Activated naive CD4-positive, alpha-beta T cell treated with anti-CD3 and anti-CD28 coated beads for 36 hours (primary cell): ENCODE measurements at regions not wholly inside any gene's neighbourhood (a gene's known extent, or its start where the extent isn't known, plus 50 kb on each side); places are given as distances from the start of the nearest gene placed in this dataset.
"Not testable (repeated sequence)": the region's sequence is repeated elsewhere in the genome, so short reads cannot be mapped to it uniquely, and the experiment has no call there.

ENCODE experiments used
- CTCF ChIA-PET: fragments of 350-600 bp; sonication (Branson Sonifier 250); formaldehyde crosslinking; loops from one replicate; lab custom pipeline; 2021; ENCODE audit warnings: antibody characterized with exemption; lab: Charles Lee
- DNase-seq: peaks from one replicate; pipeline ENCODE4 v3.0.0-alpha.2; 2020
- H3K27ac Mint-ChIP-seq: one replicate; pipeline ENCODE4 v1.8.0; 2021; ENCODE audit warnings: mild to moderate bottlenecking, mixed read lengths
- H3K27me3 Mint-ChIP-seq: one replicate; pipeline ENCODE4 v1.8.0; 2021; ENCODE audit warnings: low read depth, mixed read lengths
- H3K36me3 Mint-ChIP-seq: one replicate; pipeline ENCODE4 v1.8.0; 2021; ENCODE audit warnings: low read depth, mixed read lengths
- H3K4me1 Mint-ChIP-seq: one replicate; pipeline ENCODE4 v1.8.0; 2021; ENCODE audit warnings: low read depth, mixed read lengths
- H3K4me3 Mint-ChIP-seq: one replicate; pipeline ENCODE4 v1.8.0; 2021; ENCODE audit warnings: mild to moderate bottlenecking, moderate library complexity, mixed read lengths
- H3K9me3 Mint-ChIP-seq: one replicate; pipeline ENCODE4 v1.8.0; 2021; ENCODE audit warnings: mixed read lengths
- intact Hi-C: fragments of 100-400 bp; cut with micrococcal nuclease; formaldehyde crosslinking; loops from one replicate; pipeline ENCODE4 v1.15.1; 2023

DNA sequence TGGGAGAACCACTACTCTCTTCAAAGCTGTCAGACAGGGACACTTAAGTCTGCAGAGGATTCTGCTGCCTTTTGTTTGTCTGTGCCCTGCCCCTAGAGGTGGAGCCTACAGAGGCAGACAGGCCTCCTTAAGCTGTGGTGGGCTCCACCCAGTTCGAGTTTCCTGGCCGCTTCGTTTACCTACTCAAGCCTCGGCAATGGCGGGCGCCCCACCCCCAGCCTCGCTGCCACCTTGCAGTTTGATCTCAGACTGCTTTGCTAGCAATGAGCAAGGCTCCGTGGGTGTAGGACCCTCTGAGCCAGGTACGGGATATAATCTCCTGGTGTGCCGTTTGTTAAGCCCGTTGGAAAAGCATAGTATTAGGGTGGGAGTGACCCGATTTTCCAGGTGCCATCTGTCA, 267.9 kb upstream of the GRAMD2B start:
- H3K4me1 Mint-ChIP-seq, H3K27me3 Mint-ChIP-seq, intact Hi-C loops, DNase-seq, H3K27ac Mint-ChIP-seq, H3K36me3 Mint-ChIP-seq, H3K4me3 Mint-ChIP-seq: not testable (repeated sequence)
- H3K9me3 Mint-ChIP-seq = peaks cover 17% of the 10 kb centered on the region
- CTCF ChIA-PET = interaction anchor here (1.2 kb wide), 1 partner anchor 345 kb away, joined by 3 read pairs; no protein-coding TSS in a partner anchor

DNA sequence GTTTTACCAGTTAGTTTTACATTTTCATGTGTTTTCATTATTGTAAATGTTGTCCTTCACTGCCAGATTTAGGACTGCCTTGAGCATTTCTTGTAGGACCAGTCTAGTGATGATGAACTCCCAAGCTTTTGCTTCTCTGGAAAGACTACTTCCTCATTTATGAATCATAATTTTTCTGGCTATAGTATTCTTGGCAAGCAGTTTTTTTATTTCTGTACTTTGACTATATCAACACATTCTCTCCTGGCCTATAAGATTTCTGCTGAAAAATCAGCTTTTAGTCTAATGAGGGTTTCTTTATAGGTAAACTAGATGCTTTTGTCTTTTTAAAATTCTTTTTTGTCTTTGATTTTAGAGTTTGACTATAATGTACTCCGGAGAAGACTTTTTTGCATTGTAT, 256.8 kb upstream of the GRAMD2B start:
- CTCF ChIA-PET = no interaction called here

DNA sequence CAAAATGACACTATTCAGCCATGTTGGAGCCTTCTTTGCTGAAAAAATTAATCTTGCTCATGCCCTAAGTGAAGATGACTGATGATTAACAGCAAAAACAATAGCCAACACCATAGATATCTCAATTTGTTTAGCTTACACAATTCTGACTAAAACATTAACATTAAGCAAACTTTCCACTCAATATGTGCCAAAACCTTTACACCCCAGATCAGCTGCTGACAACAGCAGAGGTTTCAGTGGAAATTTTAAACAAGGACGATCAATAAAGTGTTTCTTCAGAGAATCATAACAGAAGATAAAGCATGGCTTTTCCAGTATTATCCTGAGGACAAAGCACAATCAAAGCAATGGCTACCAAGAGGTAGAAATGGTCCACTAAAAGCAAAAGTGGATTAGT, 254.4 kb upstream of the GRAMD2B start:
- Mint-ChIP-seq H3K27ac (no peak overlapping the region), H3K36me3 (no peaks in the 10 kb centered on the region), H3K27me3 (no peaks in the 10 kb centered on the region), H3K4me1 (no peaks in the 10 kb centered on the region), H3K9me3 (peaks cover 23% of the 10 kb centered on the region), H3K4me3 (no peak overlapping the region)
- CTCF ChIA-PET = no interaction called here
- no peak for DNase-seq
- intact Hi-C loops = no loop called here

More for the DNA sequence above, 256.8 kb upstream of the GRAMD2B start:
- Mint-ChIP-seq H3K27me3 (no peaks in the 10 kb centered on the region), H3K27ac (no peak overlapping the region), H3K4me3 (no peak overlapping the region), H3K36me3 (no peaks in the 10 kb centered on the region), H3K4me1 (no peaks in the 10 kb centered on the region), H3K9me3 (peaks cover 23% of the 10 kb centered on the region)
- no peak for DNase-seq
- intact Hi-C loops = no loop called here

DNA sequence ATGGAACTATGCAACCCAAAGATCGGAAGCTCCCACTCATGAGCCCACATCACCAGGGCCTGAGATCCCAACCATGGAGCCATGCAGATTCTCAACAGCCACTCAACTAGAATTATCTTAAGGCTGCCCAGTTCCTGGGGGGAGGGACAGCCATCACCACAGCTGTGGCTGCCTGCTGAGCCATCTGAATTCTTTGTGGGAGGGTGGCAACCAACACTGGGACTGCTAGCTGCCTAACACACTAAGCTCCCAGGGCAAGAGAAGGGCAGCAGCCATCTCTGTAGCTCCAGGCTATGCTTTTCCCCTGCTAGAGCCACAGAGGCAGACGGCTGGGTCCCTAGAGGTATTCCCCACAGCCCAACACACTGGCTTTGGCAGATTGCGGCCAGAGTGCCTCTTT, 251.3 kb upstream of the GRAMD2B start:
- no peaks in the 10 kb centered on the region for H3K27me3 Mint-ChIP-seq
- peaks cover 17% of the 10 kb centered on the region for H3K9me3 Mint-ChIP-seq
- intact Hi-C loops = no loop called here
- no peak overlapping the region for H3K27ac Mint-ChIP-seq
- CTCF ChIA-PET = no interaction called here
- H3K4me1 Mint-ChIP-seq = no peaks in the 10 kb centered on the region
- DNase-seq = no peak
- no peaks in the 10 kb centered on the region for H3K36me3 Mint-ChIP-seq
- H3K4me3 Mint-ChIP-seq = no peak overlapping the region

DNA sequence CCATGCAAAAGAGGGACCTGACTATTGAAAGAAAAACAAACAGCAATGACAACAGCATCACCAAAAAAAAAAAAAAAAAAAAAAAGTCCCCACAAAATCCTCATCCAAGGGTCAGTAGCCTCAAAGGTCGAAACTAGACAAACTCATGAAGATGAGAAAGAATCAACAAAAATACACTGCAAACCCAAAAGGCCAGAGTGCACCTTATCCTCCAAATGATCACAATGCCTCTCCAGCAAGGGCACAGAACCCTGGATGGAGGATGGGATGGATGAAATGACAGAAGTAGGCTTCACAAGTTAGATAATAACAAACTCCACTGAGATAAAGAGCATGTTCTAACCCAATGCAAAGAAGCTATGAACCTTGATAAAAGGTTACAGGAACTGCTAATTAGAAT, 250.4 kb upstream of the GRAMD2B start:
- no peaks in the 10 kb centered on the region for H3K27me3 Mint-ChIP-seq
- no peaks in the 10 kb centered on the region for H3K4me1 Mint-ChIP-seq
- CTCF ChIA-PET = no interaction called here
- H3K27ac Mint-ChIP-seq = no peak overlapping the region
- peaks cover 13% of the 10 kb centered on the region for H3K9me3 Mint-ChIP-seq
- H3K36me3 Mint-ChIP-seq = no peaks in the 10 kb centered on the region
- H3K4me3 Mint-ChIP-seq = no peak overlapping the region
- no peak for DNase-seq
- intact Hi-C loops = no loop called here

DNA sequence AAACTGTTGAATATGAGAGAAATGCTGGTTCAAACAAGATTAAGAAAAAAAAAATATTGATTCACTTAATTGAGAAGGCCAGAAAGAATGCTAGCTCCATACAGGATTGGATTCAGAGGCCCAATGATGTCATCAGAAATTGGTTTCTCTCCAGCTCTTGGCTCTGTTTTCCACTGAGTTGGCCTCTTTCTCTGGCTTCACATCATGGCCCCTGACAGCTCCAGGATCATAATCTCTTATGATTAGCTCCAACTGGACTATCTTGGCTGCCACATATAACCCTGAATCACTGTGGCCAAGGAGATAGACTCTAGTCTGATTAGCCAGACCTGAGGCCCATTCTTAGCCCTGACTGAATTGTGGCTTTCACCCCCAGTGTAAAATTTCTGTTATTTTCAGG, 244.7 kb upstream of the GRAMD2B start:
- Mint-ChIP-seq H3K4me1 (no peaks in the 10 kb centered on the region), H3K4me3 (no peak overlapping the region), H3K27me3 (no peaks in the 10 kb centered on the region), H3K36me3 (no peaks in the 10 kb centered on the region), H3K27ac (no peak overlapping the region), H3K9me3 (peaks cover 9% of the 10 kb centered on the region)
- intact Hi-C loops = no loop called here
- CTCF ChIA-PET = no interaction called here
- no peak for DNase-seq

DNA sequence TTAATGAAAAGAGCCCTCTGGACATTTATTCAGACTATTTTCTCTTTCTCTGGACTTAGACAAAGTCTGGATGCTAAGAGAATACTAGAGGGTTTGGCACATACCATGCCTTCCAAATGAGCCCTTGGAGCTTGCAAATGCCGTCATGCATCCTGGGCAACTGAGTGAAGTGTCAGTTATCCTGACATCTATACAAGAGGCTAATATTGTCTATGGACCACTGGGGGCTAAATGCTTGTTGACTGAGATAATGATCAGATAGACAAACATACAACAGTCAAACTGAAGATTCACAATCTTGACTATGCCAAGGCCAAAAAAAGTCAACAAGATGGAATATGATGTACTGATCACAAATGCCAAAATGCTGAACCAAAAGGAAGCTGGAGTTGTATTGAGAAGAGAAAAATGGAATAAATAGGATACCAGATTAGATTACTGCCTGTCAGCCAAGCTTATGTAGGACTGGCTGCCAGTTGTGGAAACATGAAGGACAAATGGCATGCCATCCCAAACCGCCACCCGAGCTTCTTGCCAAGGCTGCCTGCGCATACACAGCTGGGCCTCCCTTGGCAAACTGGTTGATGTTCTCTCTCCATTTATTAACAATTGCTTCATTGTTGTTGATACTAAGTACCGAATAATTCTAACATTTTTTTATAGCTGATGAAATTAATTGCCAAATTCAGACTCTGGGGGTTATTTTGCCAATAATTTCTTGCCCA, 240.1 kb upstream of the GRAMD2B start:
- Mint-ChIP-seq H3K27ac (no peak overlapping the region), H3K36me3 (no peaks in the 10 kb centered on the region), H3K27me3 (no peaks in the 10 kb centered on the region), H3K4me1 (no peaks in the 10 kb centered on the region), H3K9me3 (peaks cover 2% of the 10 kb centered on the region), H3K4me3 (no peak overlapping the region)
- DNase-seq = no peak
- intact Hi-C loops = no loop called here
- CTCF ChIA-PET = interaction anchor here (0.6 kb wide), 1 partner anchor 7 kb away, joined by 3 read pairs; no protein-coding TSS in a partner anchor

DNA sequence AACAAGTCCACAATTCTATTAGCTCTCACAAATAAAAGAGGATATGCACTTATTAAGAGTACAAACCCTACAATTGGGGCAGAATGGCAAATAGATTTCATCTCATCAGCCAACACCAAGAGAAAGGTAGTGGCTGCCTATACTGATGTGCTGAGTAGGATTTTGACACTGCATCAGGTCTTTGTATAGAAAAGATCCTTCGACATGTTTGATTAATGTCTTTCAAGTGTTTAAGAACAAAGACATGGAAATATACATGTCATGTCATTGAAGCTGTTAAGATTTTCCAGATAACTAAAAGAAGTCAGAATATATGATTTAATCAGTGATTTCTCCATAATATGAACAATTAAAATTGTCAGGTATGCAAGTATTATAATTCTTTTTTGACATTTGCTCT, 238.7 kb upstream of the GRAMD2B start:
- Mint-ChIP-seq H3K27ac (no peak overlapping the region), H3K36me3 (no peaks in the 10 kb centered on the region), H3K4me1 (no peaks in the 10 kb centered on the region), H3K9me3 (peaks cover 2% of the 10 kb centered on the region), H3K27me3 (no peaks in the 10 kb centered on the region), H3K4me3 (no peak overlapping the region)
- intact Hi-C loops = no loop called here
- CTCF ChIA-PET = no interaction called here
- DNase-seq = no peak

DNA sequence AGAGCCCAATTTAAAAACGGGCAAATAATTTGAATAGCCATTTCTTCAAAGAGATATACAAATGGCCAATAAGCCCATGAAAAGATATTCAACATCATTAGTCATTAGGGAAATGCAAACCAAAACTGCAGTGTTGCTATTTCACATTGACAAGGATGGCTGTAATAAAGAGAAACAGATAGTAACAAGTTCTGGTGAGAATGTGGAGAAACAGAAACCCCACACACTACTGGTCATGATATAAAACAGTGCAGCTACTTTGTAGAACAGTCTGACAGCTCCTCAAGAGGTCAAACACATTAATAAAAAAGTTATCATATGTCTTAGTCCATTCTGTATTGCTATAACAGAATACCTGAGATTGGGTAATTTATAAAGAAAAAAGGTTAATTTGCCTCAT, 237.0 kb upstream of the GRAMD2B start:
- Mint-ChIP-seq H3K4me1 (no peaks in the 10 kb centered on the region), H3K9me3 (peaks cover 2% of the 10 kb centered on the region), H3K4me3 (no peak overlapping the region), H3K27ac (no peak overlapping the region), H3K27me3 (no peaks in the 10 kb centered on the region), H3K36me3 (no peaks in the 10 kb centered on the region)
- CTCF ChIA-PET = no interaction called here
- intact Hi-C loops = no loop called here
- DNase-seq = no peak

DNA sequence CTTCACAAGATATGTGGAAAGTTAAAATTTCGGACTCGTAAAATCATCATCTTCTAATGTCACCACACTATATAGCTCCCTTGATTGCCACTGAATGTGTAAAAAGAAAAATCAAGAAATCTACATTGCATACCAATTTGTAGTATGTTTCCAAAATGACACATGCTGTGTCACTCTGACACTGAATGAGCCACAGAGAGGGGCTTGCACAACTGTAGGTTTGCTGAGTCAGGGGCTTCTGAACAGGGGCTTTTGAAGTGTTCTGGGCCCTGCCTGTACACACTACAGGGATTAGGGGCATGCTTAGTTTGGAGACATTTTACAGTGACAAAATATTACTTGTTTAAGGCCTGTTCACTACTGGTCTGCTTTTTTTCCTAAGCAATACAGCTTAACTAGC, 234.4 kb upstream of the GRAMD2B start:
- H3K36me3 Mint-ChIP-seq = no peaks in the 10 kb centered on the region
- H3K27me3 Mint-ChIP-seq = no peaks in the 10 kb centered on the region
- DNase-seq = no peak
- no peaks in the 10 kb centered on the region for H3K4me1 Mint-ChIP-seq
- H3K9me3 Mint-ChIP-seq = peaks cover 2% of the 10 kb centered on the region
- CTCF ChIA-PET = no interaction called here
- H3K27ac Mint-ChIP-seq = no peak overlapping the region
- no peak overlapping the region for H3K4me3 Mint-ChIP-seq
- intact Hi-C loops = no loop called here

DNA sequence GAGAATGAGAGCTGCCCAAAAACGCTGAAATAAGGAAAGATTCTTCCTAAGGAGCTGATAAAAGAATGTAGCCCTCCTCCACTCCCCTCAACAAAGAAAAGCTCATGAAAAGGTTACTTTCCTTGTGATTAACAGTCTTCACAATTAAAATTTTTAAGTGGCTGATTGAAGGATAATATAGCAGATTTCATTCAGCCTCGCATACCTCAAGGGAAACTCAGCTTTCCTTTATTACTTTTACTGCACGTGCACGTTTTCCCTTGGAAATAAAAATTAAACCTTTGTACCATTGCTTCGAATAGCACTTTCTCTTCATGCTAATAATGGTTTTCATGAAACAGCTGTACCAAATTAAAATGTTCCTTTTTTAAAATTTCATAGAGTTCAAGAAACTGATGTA, 234.0 kb upstream of the GRAMD2B start:
- H3K4me1 Mint-ChIP-seq = no peaks in the 10 kb centered on the region
- intact Hi-C loops = no loop called here
- no peak overlapping the region for H3K4me3 Mint-ChIP-seq
- no peaks in the 10 kb centered on the region for H3K27me3 Mint-ChIP-seq
- no peaks in the 10 kb centered on the region for H3K36me3 Mint-ChIP-seq
- H3K9me3 Mint-ChIP-seq = peaks cover 2% of the 10 kb centered on the region
- DNase-seq = no peak
- no peak overlapping the region for H3K27ac Mint-ChIP-seq
- CTCF ChIA-PET = no interaction called here

DNA sequence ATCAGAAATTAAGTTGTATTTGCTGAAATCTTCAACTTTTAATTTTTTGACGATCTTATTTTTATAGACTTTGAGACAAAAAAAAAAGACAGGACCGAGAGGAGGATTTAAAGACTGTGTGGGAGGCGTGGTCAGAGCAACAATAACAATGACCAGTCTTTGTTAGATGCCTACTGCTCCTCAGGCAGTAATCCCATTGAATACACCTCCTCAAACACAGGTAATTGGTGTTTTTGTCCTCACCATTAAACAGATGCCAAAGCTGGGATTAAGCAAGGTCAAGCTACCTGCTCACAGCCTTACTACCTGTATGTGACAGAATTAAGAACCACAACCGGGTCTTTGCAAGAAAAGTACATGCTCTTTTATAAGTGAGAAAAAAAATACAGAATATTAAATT, 233.3 kb upstream of the GRAMD2B start:
- Mint-ChIP-seq H3K27me3 (no peaks in the 10 kb centered on the region), H3K27ac (no peak overlapping the region), H3K9me3 (peaks cover 2% of the 10 kb centered on the region), H3K4me1 (no peaks in the 10 kb centered on the region), H3K4me3 (no peak overlapping the region), H3K36me3 (no peaks in the 10 kb centered on the region)
- CTCF ChIA-PET = no interaction called here
- no peak for DNase-seq
- intact Hi-C loops = no loop called here

DNA sequence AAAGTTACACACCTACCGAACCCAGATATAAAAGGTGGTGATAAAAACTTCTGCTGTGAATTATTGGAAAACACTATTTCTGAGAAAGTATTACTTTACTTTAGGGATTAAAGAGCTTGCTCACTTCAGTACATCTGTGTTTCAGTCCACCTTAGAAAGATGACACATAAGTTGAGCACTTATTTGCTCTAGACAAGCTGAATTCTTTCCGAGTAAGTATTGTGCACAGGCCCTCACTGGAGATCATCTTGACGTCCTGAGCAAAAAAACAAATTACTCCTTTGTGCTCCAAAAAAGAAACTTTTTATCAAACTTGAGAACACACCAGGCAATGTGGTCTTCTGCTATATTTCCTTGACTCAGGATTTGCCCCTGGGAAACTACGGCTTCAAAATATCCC, 231.0 kb upstream of the GRAMD2B start:
- Mint-ChIP-seq H3K36me3 (no peaks in the 10 kb centered on the region), H3K4me3 (no peak overlapping the region), H3K9me3 (no peaks in the 10 kb centered on the region), H3K4me1 (no peaks in the 10 kb centered on the region), H3K27ac (no peak overlapping the region), H3K27me3 (no peaks in the 10 kb centered on the region)
- CTCF ChIA-PET = no interaction called here
- DNase-seq = no peak
- intact Hi-C loops = no loop called here
